Left cardiac atrium (tissue), 4 donors: ENCODE measurements at regions not wholly inside any gene's neighbourhood (a gene's known extent, or its start where the extent isn't known, plus 50 kb on each side); places are given as distances from the start of the nearest gene placed in this dataset.
"Not testable (repeated sequence)": the region's sequence is repeated elsewhere in the genome, so short reads cannot be mapped to it uniquely, and the experiment has no call there.

ENCODE experiments used
- ATAC-seq, 2 donors: fragments of 200-7000 bp; cut with Tn5 transposase; one replicate each; pipeline ENCODE4 v1.9.1; 2020; ENCODE audit warnings: mild to moderate bottlenecking in 2 of 2, moderate library complexity in 2 of 2
- DNase-seq: peaks from one replicate; pipeline ENCODE4 v3.0.0-alpha.2; 2020
- intact Hi-C, 2 donors: fragments of 100-400 bp; cut with DNase I; formaldehyde crosslinking; loops; one replicate each; pipeline versions ENCODE4 v1.14.1 to v1.15.1; 2022 to 2023
- donor health status: DM: no; HTN: yes; CAD: no.
- donor health status: DM: no; HTN: yes; CAD: no; lungs with severe emphysema.
- donor health status: DM: yes; HTN: yes; CAD: no.
- donor health status: Dilated cardiomyopathy.

GRCh38 chr21:14903172-14903865 is 161.5 kb downstream of the NRIP1 start:
- ATAC-seq, result no peak
- no peak for DNase-seq
- intact Hi-C loops, result no loop called here

- DNase-seq (no peak), ATAC-seq (no peak)
- intact Hi-C loops, result no loop called here
These were observed 163.3 kb downstream of the NRIP1 start for GRCh38 chr21:14901482-14901958.

GRCh38 chr21:14900611-14901010 is 164.2 kb downstream of the NRIP1 start:
- ATAC-seq (no peak), DNase-seq (no peak)
- intact Hi-C loops, result no loop called here

GRCh38 chr21:14900058-14900457 is 164.7 kb downstream of the NRIP1 start:
- intact Hi-C loops, result no loop called here
- DNase-seq (no peak), ATAC-seq (no peak)

- no peak for DNase-seq
- no peak for ATAC-seq
- intact Hi-C loops, result loop anchor here in 1 of 2 donors (10.0 kb wide), 1 partner anchor 59 kb away; no protein-coding TSS in a partner anchor
These were observed 169.0 kb downstream of the NRIP1 start for GRCh38 chr21:14895792-14896191.

- ATAC-seq, result no peak
- DNase-seq, result no peak
- intact Hi-C loops, result loop anchor here in 1 of 2 donors (10.0 kb wide), 1 partner anchor 65 kb away; no protein-coding TSS in a partner anchor
These were observed 174.7 kb downstream of the NRIP1 start for GRCh38 chr21:14890141-14890540.

- intact Hi-C loops, result no loop called here
- DNase-seq, result no peak
- no peak for ATAC-seq
These were observed 175.6 kb downstream of the NRIP1 start for GRCh38 chr21:14889080-14889810.

GRCh38 chr21:14888202-14888601 is 176.6 kb downstream of the NRIP1 start:
- ATAC-seq, result peak in 1 of 2 donors; percentile 52
- intact Hi-C loops, result no loop called here
- DNase-seq, result no peak

- ATAC-seq (no peak), DNase-seq (no peak)
- intact Hi-C loops, result no loop called here
These were observed 178.8 kb downstream of the NRIP1 start for GRCh38 chr21:14886001-14886400.

- no peak for DNase-seq
- no peak for ATAC-seq
- intact Hi-C loops, result no loop called here
These were observed 181.4 kb downstream of the NRIP1 start for GRCh38 chr21:14883351-14883750.

GRCh38 chr21:14882545-14882944 is 182.3 kb downstream of the NRIP1 start:
- DNase-seq, intact Hi-C loops, ATAC-seq: not testable (repeated sequence)

GRCh38 chr21:14881863-14882499 is 182.8 kb downstream of the NRIP1 start:
- intact Hi-C loops, result no loop called here
- ATAC-seq, result no peak
- no peak for DNase-seq

- DNase-seq, result no peak
- no peak for ATAC-seq
- intact Hi-C loops, result no loop called here
These were observed 183.9 kb downstream of the NRIP1 start for GRCh38 chr21:14880922-14881321.

GRCh38 chr21:14879458-14879857 is 185.3 kb downstream of the NRIP1 start:
- no peak for DNase-seq
- peak in 1 of 2 donors; percentile 26 for ATAC-seq
- intact Hi-C loops, result no loop called here

GRCh38 chr21:14878971-14879370 is 185.8 kb downstream of the NRIP1 start:
- intact Hi-C loops, result no loop called here
- ATAC-seq, result no peak
- no peak for DNase-seq

GRCh38 chr21:14877581-14878228 is 187.1 kb downstream of the NRIP1 start:
- intact Hi-C loops, result no loop called here
- ATAC-seq, result peak in 1 of 2 donors; percentile 83
- no peak for DNase-seq

- intact Hi-C loops, result no loop called here
- DNase-seq (no peak), ATAC-seq (no peak)
These were observed 188.3 kb downstream of the NRIP1 start for GRCh38 chr21:14876524-14876840.

- ATAC-seq, result peak in 1 of 2 donors; percentile 35
- intact Hi-C loops, result no loop called here
- no peak for DNase-seq
These were observed 188.9 kb downstream of the NRIP1 start for GRCh38 chr21:14875704-14876523.

- ATAC-seq (no peak), DNase-seq (no peak)
- intact Hi-C loops, result no loop called here
These were observed 189.6 kb downstream of the NRIP1 start for GRCh38 chr21:14875186-14875585.
